Testis (tissue), 2 donors: ENCODE measurements at regions not wholly inside any gene's neighbourhood (a gene's known extent, or its start where the extent isn't known, plus 50 kb on each side); places are given as distances from the start of the nearest gene placed in this dataset.

Experiments used
- DNase-seq: peaks from one replicate; pipeline ENCODE4 v3.0.0-alpha.2; 2019
- H3K27ac ChIP-seq, 2 donors: fragments of 200-600 bp; sonication (generic); one replicate each; pipeline ENCODE4 v1.5.1; 2019
- H3K27me3 ChIP-seq: fragments of 200-600 bp; sonication (generic); one replicate; pipeline ENCODE4 v1.5.1; 2019
- H3K36me3 ChIP-seq: fragments of 200-600 bp; sonication (generic); one replicate; pipeline ENCODE4 v1.5.1; 2017; ENCODE audit warnings: low read depth; ENCODE audit errors: missing control alignments
- H3K4me1 ChIP-seq: fragments of 200-600 bp; sonication (generic); one replicate; pipeline ENCODE4 v1.5.1; 2019
- H3K4me3 ChIP-seq, 2 donors: fragments of 200-600 bp; sonication (generic); one replicate each; pipeline ENCODE4 v1.5.1; 2017 to 2019
- H3K9me3 ChIP-seq: fragments of 200-600 bp; sonication (generic); one replicate; pipeline ENCODE4 v1.5.1; 2017
- POLR2A ChIP-seq: fragments of 450-650 bp; IDR thresholded peaks from one replicate; pipeline ENCODE4 v1.6.1; 2017; ENCODE audit warnings: antibody characterized with exemption, mild to moderate bottlenecking, moderate library complexity
- WGBS, 2 donors: methylation state at CpG; one replicate each; pipeline ENCODE4 v1.1.5; 2018; 5-methylcytosine and 5-hydroxymethylcytosine counted together
- intact Hi-C: fragments of 100-400 bp; cut with DNase I; formaldehyde crosslinking; loops from one replicate; pipeline ENCODE4 v1.15.1; 2023; ENCODE audit warnings: low total_unique reads
- TF ChIP-seq, protein P1 (sequence below), 3 experiments: fragments of 450-650 bp in 2 of 3; fragments of 200-600 bp in 1 of 3; sonication (generic) in 1 of 3; IDR thresholded peaks; one replicate each; pipeline ENCODE4 v1.5.1; 2016 to 2019; ENCODE audit warnings: antibody characterized with exemption in 3 of 3, mild to moderate bottlenecking in 2 of 3, moderate library complexity in 1 of 3

DNA sequence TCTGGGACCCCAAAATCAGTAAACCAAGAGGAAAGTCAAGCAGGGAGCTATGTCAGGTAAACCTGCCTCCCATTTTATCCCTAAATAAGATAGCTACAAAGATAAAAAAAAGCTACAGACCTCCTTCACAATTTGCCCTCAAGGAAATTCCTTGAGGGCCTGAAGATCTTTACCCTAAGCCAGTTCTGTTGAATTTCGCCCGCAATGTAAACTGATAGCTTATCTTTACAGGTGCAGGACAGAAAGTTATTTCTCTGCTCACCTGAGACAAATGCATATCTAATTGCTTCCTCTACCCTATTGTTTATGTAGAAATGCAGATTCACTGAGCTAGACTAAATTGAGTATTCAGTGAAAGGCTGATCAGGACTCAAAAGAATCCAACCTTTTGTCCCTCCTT, 153.4 kb upstream of the CHRM3 start:
- intact Hi-C loops: no loop called here
- Histone ChIP-seq H3K27me3 (no peaks in the 10 kb centered on the region), H3K9me3 (no peaks in the 10 kb centered on the region), H3K27ac (no peak overlapping the region), H3K36me3 (no peaks in the 10 kb centered on the region), H3K4me3 (no peak overlapping the region), H3K4me1 (no peaks in the 10 kb centered on the region)
- no peak for DNase-seq
- 76 to 90% methylated on average over 2 of the region's 2 CpGs for WGBS, 2 donors
- no peak for TF ChIP-seq POLR2A
- TF ChIP-seq, protein P1, sequence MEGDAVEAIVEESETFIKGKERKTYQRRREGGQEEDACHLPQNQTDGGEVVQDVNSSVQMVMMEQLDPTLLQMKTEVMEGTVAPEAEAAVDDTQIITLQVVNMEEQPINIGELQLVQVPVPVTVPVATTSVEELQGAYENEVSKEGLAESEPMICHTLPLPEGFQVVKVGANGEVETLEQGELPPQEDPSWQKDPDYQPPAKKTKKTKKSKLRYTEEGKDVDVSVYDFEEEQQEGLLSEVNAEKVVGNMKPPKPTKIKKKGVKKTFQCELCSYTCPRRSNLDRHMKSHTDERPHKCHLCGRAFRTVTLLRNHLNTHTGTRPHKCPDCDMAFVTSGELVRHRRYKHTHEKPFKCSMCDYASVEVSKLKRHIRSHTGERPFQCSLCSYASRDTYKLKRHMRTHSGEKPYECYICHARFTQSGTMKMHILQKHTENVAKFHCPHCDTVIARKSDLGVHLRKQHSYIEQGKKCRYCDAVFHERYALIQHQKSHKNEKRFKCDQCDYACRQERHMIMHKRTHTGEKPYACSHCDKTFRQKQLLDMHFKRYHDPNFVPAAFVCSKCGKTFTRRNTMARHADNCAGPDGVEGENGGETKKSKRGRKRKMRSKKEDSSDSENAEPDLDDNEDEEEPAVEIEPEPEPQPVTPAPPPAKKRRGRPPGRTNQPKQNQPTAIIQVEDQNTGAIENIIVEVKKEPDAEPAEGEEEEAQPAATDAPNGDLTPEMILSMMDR (IDR thresholded peaks at IDR 0.05): no peak

DNA sequence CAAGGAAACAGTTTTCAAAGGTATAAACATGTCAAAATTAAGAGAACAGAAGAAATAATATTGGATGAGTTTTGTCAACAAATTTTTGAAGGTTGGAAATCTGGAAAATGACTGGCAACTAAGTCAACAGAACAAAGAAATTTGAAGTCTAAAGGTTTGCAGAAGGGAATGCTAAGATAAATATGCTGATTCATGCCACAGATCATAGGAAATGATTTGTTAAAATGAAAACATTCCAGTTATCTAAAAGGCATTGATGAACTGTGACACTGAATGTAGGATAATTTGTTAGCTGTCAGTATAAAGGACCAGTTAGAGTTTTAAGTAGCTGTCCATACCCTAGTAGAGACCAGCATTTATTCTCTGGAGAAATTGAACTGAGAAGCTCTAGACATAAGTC, 157.9 kb upstream of the CHRM3 start:
- no peak for DNase-seq
- TF ChIP-seq, protein P1 (IDR thresholded peaks at IDR 0.05): no peak
- no peak for TF ChIP-seq POLR2A
- Histone ChIP-seq H3K4me3 (no peak overlapping the region), H3K27me3 (no peaks in the 10 kb centered on the region), H3K4me1 (no peaks in the 10 kb centered on the region), H3K27ac (no peak overlapping the region), H3K36me3 (no peaks in the 10 kb centered on the region), H3K9me3 (no peaks in the 10 kb centered on the region)
- intact Hi-C loops: no loop called here

DNA sequence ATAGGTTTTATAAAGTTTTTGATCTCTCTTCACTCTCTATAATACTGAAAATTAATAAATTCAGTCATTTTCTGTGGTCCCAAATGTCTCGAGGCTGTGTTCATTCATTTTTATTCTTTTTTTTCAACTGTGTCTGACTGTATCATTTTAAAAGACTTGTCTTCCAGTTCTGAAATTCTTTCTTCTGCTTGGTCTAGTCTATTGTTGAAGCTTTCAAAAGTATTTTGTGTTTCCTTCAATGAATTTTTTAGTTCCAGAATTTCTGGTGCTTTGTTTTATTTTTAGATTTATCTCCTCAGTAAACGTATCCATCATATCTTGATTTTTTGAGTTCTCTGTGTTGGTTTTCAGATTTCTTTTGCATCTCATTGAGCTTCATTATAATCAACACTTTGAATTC, 161.0 kb upstream of the CHRM3 start:
- Histone ChIP-seq H3K9me3 (no peaks in the 10 kb centered on the region), H3K4me1 (no peaks in the 10 kb centered on the region), H3K27me3 (no peaks in the 10 kb centered on the region), H3K4me3 (no peak overlapping the region), H3K27ac (no peak overlapping the region), H3K36me3 (no peaks in the 10 kb centered on the region)
- DNase-seq: no peak
- WGBS, 2 donors: 81 to 82% methylated on average over 2 of the region's 2 CpGs
- intact Hi-C loops: no loop called here
- no peak for TF ChIP-seq POLR2A
- TF ChIP-seq, protein P1 (IDR thresholded peaks at IDR 0.05): no peak

DNA sequence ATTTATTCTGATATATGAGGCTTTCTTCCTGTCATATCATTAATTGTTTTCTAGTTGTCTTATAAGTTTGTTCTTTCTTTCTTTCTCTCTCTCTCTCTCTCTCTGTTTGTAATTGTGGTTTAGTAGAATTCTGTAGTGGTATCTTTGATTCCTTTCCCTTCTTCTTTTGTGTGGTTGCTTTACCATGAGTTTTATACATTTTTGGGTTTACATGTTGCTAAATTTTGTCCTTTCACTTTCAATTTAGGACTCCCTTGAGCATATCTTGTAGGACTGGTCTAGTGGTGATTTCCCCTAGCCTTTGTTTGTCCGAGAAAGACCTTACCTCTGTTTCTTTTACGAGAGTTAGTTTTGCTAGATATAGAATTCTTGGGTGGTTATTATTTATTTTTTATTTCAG, 162.3 kb upstream of the CHRM3 start:
- intact Hi-C loops: no loop called here
- Histone ChIP-seq H3K9me3 (no peaks in the 10 kb centered on the region), H3K36me3 (no peaks in the 10 kb centered on the region), H3K27ac (no peak overlapping the region), H3K4me1 (no peaks in the 10 kb centered on the region), H3K4me3 (no peak overlapping the region), H3K27me3 (no peaks in the 10 kb centered on the region)
- TF ChIP-seq, protein P1 (IDR thresholded peaks at IDR 0.05): no peak
- TF ChIP-seq POLR2A: no peak
- DNase-seq: no peak
- WGBS, 2 donors: 83 to 98% methylated on average over 2 of the region's 2 CpGs

DNA sequence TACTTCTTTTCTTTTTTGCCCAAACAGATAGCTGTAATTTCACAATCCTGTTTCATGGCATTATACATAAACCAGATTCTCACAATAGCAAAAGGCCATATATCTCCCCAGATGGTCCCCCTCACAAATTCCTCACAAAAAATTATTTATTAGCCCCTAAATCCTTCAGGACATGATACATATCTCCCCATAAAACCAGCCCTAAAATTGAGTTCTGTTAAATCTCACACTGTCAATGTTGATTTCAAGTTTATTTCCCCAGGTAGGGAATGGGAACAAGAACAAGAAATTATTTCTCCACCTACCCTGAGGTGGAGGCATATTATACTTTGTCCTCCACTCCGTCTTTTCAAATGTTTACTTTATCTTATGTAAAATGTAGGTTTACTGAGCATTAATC, 163.4 kb upstream of the CHRM3 start:
- 71 to 78% methylated on average over 1 of the region's 1 CpG for WGBS, 2 donors
- no peaks in the 10 kb centered on the region for H3K36me3 ChIP-seq
- H3K27ac ChIP-seq: no peak overlapping the region
- no peak overlapping the region for H3K4me3 ChIP-seq
- no peak for DNase-seq
- H3K4me1 ChIP-seq: no peaks in the 10 kb centered on the region
- intact Hi-C loops: no loop called here
- no peak for TF ChIP-seq POLR2A
- TF ChIP-seq, protein P1 (IDR thresholded peaks at IDR 0.05): no peak
- H3K9me3 ChIP-seq: no peaks in the 10 kb centered on the region
- H3K27me3 ChIP-seq: no peaks in the 10 kb centered on the region
